BJ (cell line): ENCODE measurements at regions not wholly inside any gene's neighbourhood (a gene's known extent, or its start where the extent isn't known, plus 50 kb on each side); places are given as distances from the start of the nearest gene placed in this dataset.
"Not testable (repeated sequence)": the region's sequence is repeated elsewhere in the genome, so short reads cannot be mapped to it uniquely, and the experiment has no call there.

Experiments
- CTCF ChIA-PET: fragments of 350-600 bp; formaldehyde crosslinking; extraction: SDS; loops from one replicate; lab custom pipeline; 2021; ENCODE audit warnings: antibody characterized with exemption, inconsistent platforms; lab: Yijun Ruan, JAX
- POLR2A ChIA-PET: fragments of 300-600 bp; sonication (Branson Sonifier 250); formaldehyde crosslinking; extraction: SDS; loops from one replicate; lab custom pipeline; 2021; ENCODE audit warnings: antibody characterized with exemption; lab: Charles Lee
- DNase-seq: peaks from one replicate; pipeline ENCODE4 v3.0.0-alpha.2; 2011; ENCODE audit warnings: low read depth
- H3K27me3 ChIP-seq: 2 replicates; pipeline ENCODE4 v1.6.0; 2011; ENCODE audit warnings: low read length; ENCODE audit not compliant: control insufficient read depth, insufficient read depth
- H3K36me3 ChIP-seq: 2 replicates; pipeline ENCODE4 v1.5.1; 2011; ENCODE audit warnings: low read length; ENCODE audit not compliant: control insufficient read depth, insufficient read depth
- H3K4me3 ChIP-seq: 2 replicates; pipeline ENCODE4 v1.5.1; 2011; ENCODE audit warnings: low read depth, mild to moderate bottlenecking, control low read depth, low read length
- TF ChIP-seq, protein P1 (sequence below): IDR thresholded peaks from 2 replicates; pipeline ENCODE4 v1.5.1; 2011; ENCODE audit warnings: low read depth, mild to moderate bottlenecking, control low read depth, inconsistent platforms, low read length, moderate library complexity; ENCODE audit not compliant: insufficient read depth

DNA sequence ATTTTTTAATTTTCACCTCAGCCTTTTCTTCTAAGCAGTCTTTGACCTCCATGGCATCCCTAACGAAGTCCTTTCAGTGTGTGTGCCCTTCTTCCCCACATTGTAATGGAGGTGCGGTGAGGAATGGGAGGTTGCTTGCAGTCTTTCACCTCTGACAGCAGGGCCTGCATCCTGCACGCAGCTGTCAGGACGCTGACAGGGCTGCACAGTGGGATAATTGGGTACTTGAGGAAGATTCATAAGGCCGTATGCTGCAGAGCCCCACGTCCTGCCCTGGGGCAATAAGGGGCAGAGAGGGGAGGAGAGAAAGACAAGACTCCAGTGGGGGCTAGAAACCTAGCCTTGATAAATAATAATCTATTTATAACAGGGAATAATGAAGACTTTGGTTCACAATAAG lies 184.7 kb downstream of the SAMD5 start:
- Histone ChIP-seq H3K4me3 (no peak overlapping the region), H3K27me3 (no peaks in the 10 kb centered on the region), H3K36me3 (no peaks in the 10 kb centered on the region)
- POLR2A ChIA-PET = no interaction called here
- CTCF ChIA-PET = interaction anchor here (0.6 kb wide), 1 partner anchor 247 kb away, joined by 4 read pairs; no protein-coding TSS in a partner anchor
- DNase-seq = no peak
- TF ChIP-seq, protein P1, sequence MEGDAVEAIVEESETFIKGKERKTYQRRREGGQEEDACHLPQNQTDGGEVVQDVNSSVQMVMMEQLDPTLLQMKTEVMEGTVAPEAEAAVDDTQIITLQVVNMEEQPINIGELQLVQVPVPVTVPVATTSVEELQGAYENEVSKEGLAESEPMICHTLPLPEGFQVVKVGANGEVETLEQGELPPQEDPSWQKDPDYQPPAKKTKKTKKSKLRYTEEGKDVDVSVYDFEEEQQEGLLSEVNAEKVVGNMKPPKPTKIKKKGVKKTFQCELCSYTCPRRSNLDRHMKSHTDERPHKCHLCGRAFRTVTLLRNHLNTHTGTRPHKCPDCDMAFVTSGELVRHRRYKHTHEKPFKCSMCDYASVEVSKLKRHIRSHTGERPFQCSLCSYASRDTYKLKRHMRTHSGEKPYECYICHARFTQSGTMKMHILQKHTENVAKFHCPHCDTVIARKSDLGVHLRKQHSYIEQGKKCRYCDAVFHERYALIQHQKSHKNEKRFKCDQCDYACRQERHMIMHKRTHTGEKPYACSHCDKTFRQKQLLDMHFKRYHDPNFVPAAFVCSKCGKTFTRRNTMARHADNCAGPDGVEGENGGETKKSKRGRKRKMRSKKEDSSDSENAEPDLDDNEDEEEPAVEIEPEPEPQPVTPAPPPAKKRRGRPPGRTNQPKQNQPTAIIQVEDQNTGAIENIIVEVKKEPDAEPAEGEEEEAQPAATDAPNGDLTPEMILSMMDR = no peak

DNA sequence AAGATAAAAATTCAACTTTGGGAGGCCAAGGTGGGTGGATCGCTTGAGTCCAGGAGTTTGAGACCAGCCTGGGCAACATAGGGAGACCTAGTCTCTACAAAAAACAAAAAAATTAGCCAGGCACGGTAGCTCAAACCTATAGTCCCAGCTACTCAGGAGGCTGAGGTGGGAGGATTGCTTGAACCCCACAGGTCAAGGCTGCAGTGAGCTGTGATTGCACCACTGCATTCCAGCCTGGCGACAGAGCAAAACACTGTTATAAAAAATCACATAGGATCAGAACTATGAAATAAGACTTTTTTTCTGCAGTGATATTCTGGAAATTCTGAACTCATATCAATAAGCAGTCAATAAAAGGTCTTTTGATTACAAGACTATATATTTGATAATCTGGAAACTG lies 186.1 kb downstream of the SAMD5 start:
- H3K4me3 ChIP-seq, POLR2A ChIA-PET, H3K36me3 ChIP-seq, DNase-seq, H3K27me3 ChIP-seq, CTCF ChIA-PET: not testable (repeated sequence)

DNA sequence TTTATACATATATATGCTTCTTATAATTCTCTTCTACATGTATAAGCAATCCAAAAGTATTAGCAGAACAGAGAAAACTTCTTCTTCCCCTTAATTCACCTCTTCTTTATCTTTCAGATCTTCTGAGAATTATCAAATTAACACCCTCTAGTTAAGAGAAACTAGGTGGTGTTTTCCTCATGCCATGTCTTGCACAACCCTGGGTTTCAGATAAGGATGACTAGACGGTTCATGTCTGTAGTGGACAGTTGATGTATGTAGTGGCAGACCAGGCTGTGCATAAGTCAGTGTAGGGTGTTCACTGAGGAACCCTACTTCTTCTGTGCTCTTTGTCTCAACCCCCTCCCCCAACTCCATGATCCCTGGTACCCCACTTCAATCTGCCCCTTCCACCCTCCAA lies 187.3 kb downstream of the SAMD5 start:
- DNase-seq = no peak
- ChIA-PET CTCF (no interaction called here), POLR2A (no interaction called here)
- H3K4me3 ChIP-seq = no peak overlapping the region
- H3K27me3 ChIP-seq = no peaks in the 10 kb centered on the region
- H3K36me3 ChIP-seq = no peaks in the 10 kb centered on the region
- TF ChIP-seq, protein P1 = no peak

DNA sequence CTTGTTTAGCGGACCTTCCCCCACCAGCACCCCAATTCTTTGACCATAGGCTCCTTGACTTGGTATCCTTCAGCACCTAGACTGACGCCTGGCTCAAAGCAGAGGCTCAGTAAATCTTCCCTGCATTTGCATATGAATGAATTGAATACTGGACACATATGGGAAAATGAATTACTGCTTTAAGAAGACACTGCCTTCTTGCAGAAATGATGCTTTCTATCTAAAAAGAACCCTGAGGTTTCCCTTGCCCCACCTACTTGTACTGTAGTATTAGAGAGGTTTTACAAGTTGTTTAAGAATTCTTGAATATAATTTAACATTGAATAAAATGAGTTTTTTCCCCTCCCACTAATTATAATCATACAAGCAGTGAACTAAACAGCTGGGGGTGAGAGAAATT lies 190.7 kb downstream of the SAMD5 start:
- Histone ChIP-seq H3K36me3 (no peaks in the 10 kb centered on the region), H3K27me3 (no peaks in the 10 kb centered on the region), H3K4me3 (no peak overlapping the region)
- POLR2A ChIA-PET = interaction anchor here (0.5 kb wide), 1 partner anchor 162 kb away, joined by 3 read pairs; no protein-coding TSS in a partner anchor
- TF ChIP-seq, protein P1 = no peak
- no peak for DNase-seq
- CTCF ChIA-PET = interaction anchor here (1.5 kb wide), 1 partner anchor 12 kb away, joined by 4 read pairs; no protein-coding TSS in a partner anchor

DNA sequence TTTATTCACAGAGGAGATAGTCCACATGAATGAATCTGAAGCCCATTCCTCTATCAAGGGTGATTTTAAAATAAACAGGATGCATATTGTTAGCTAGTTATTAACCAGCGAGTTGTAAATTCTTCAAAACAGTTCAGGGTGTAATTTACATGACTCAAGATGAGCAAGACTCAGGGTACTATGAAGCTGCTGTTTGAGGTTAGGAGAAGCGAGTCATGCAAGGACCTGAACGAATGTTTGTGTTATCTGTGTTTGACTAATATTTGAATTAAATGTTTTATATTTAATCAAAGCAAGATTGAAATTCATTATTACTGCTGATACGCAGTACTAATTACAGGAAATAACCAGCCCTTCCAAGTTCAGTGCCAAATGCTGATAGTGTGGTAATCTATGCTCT lies 191.1 kb downstream of the SAMD5 start:
- TF ChIP-seq, protein P1 = no peak
- ChIA-PET POLR2A (interaction anchor here (0.5 kb wide), 1 partner anchor 162 kb away, joined by 3 read pairs; no protein-coding TSS in a partner anchor), CTCF (interaction anchor here (1.5 kb wide), 1 partner anchor 12 kb away, joined by 4 read pairs; no protein-coding TSS in a partner anchor)
- no peaks in the 10 kb centered on the region for H3K27me3 ChIP-seq
- no peak for DNase-seq
- no peaks in the 10 kb centered on the region for H3K36me3 ChIP-seq
- no peak overlapping the region for H3K4me3 ChIP-seq
